Esophagus muscularis mucosa (tissue), 4 donors: ENCODE measurements at regions not wholly inside any gene's neighbourhood (a gene's known extent, or its start where the extent isn't known, plus 50 kb on each side); places are given as distances from the start of the nearest gene placed in this dataset.

Source experiments
- DNase-seq: peaks from one replicate; pipeline ENCODE4 v3.0.0-alpha.2; 2017; ENCODE audit errors: extremely low spot score
- H3K27ac ChIP-seq, 4 donors: fragments of 200-600 bp; sonication (generic); replicated peaks in 1 of 4; 1 replicate in 3 of 4; 2 replicates in 1 of 4; pipeline ENCODE4 v1.5.1; 2016 to 2019; ENCODE audit warnings: mild to moderate bottlenecking in 1 of 4
- H3K27me3 ChIP-seq, 4 donors: fragments of 200-600 bp; sonication (generic); one replicate each; pipeline versions ENCODE4 v1.5.1 to v1.6.0; 2016 to 2019
- H3K36me3 ChIP-seq, 4 donors: fragments of 200-600 bp; sonication (generic); one replicate each; pipeline ENCODE4 v1.5.1; 2016 to 2019
- H3K4me1 ChIP-seq, 4 donors: fragments of 200-600 bp; sonication (generic); one replicate each; pipeline ENCODE4 v1.5.1; 2016 to 2019
- H3K4me3 ChIP-seq, 4 donors: fragments of 200-600 bp; sonication (generic); 1 replicate in 2 of 4; 2 replicates in 2 of 4; pipeline ENCODE4 v1.5.1; 2016 to 2019; ENCODE audit warnings: mild to moderate bottlenecking in 4 of 4, moderate library complexity in 1 of 4
- H3K9me3 ChIP-seq, 4 donors: fragments of 200-600 bp; sonication (generic); 1 replicate in 3 of 4; 2 replicates in 1 of 4; pipeline ENCODE4 v1.5.1; 2016 to 2019
- EP300 ChIP-seq: sonication (generic); formaldehyde crosslinking; IDR thresholded peaks from one replicate; pipeline ENCODE4 v1.6.1; 2017; ENCODE audit warnings: antibody characterized with exemption
- POLR2A ChIP-seq: fragments of 450-650 bp; IDR thresholded peaks from one replicate; pipeline ENCODE4 v1.6.1; 2017; ENCODE audit warnings: antibody characterized with exemption, moderate library complexity, mild to moderate bottlenecking, low read depth
- POLR2AphosphoS5 ChIP-seq, 2 donors: sonication (generic); formaldehyde crosslinking; IDR thresholded peaks; one replicate each; pipeline ENCODE4 v1.6.1; 2017; ENCODE audit warnings: antibody characterized with exemption in 2 of 2
- WGBS: methylation state at CpG from one replicate; pipeline ENCODE4 v1.1.5; 2018; 5-methylcytosine and 5-hydroxymethylcytosine counted together
- intact Hi-C: fragments of 100-400 bp; cut with DNase I; formaldehyde crosslinking; loops from one replicate; pipeline ENCODE4 v1.15.1; 2023
- TF ChIP-seq, protein P1 (sequence below), 3 experiments: fragments of 200-600 bp in 2 of 3; fragments of 450-650 bp in 1 of 3; sonication (generic) in 2 of 3; IDR thresholded peaks; one replicate each; pipeline ENCODE4 v1.5.1; 2017 to 2019; ENCODE audit warnings: antibody characterized with exemption in 3 of 3, mild to moderate bottlenecking in 2 of 3, moderate library complexity in 1 of 3

DNA sequence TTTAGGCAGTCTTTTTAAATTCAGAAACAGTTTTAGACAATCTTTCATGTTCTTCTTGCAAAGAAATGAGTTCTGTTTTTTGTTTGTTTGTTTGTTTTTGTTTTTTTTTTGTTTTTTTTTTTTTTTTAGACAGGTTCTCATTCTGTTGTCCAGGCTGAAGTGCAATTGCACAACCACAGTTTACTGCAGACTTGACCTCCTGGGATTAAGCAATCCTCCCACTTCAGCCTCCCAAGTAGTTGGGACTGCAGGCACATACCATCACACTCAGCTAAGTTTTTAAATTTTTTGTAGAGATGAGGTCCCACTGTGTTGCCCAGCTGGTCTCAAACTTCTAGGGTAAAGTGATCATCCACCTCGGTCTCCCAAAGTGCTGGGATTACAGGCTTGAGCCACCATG is 96.2 kb downstream of the OTOR start:
- no peaks in the 10 kb centered on the region for H3K36me3 ChIP-seq
- WGBS = 93% methylated on average over 1 of the region's 1 CpG
- no peaks in the 10 kb centered on the region for H3K4me1 ChIP-seq
- DNase-seq = no peak
- TF ChIP-seq POLR2A (no peak), EP300 (no peak), POLR2AphosphoS5 (IDR thresholded peaks at IDR 0.05) (no peak)
- TF ChIP-seq, protein P1, sequence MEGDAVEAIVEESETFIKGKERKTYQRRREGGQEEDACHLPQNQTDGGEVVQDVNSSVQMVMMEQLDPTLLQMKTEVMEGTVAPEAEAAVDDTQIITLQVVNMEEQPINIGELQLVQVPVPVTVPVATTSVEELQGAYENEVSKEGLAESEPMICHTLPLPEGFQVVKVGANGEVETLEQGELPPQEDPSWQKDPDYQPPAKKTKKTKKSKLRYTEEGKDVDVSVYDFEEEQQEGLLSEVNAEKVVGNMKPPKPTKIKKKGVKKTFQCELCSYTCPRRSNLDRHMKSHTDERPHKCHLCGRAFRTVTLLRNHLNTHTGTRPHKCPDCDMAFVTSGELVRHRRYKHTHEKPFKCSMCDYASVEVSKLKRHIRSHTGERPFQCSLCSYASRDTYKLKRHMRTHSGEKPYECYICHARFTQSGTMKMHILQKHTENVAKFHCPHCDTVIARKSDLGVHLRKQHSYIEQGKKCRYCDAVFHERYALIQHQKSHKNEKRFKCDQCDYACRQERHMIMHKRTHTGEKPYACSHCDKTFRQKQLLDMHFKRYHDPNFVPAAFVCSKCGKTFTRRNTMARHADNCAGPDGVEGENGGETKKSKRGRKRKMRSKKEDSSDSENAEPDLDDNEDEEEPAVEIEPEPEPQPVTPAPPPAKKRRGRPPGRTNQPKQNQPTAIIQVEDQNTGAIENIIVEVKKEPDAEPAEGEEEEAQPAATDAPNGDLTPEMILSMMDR (IDR thresholded peaks at IDR 0.05) = no peak
- H3K4me3 ChIP-seq = no peak overlapping the region
- H3K9me3 ChIP-seq = no peaks in the 10 kb centered on the region
- intact Hi-C loops = no loop called here
- H3K27me3 ChIP-seq = no peaks in the 10 kb centered on the region
- no peak overlapping the region for H3K27ac ChIP-seq

DNA sequence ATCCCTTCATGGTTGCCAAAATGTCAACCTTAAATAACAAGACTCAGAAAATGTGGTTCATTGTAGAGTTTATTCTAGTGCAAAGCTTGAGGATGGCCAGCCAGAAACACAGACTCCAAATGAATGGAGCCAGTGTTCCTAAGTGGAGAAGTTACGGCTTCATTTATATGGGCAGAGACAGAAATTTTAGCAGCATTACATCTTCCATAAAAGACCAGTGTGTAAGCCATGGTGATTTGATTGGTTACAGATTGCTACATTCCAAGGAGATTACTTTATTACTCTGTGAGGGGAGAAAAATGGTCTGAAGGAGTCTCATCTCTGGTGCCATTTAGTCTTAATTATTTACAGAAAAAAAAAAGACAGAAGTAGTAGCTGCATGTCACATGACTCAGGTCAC is 97.8 kb downstream of the OTOR start:
- 50% methylated on average over 1 of the region's 1 CpG for WGBS
- H3K4me3 ChIP-seq = no peak overlapping the region
- H3K9me3 ChIP-seq = no peaks in the 10 kb centered on the region

DNA sequence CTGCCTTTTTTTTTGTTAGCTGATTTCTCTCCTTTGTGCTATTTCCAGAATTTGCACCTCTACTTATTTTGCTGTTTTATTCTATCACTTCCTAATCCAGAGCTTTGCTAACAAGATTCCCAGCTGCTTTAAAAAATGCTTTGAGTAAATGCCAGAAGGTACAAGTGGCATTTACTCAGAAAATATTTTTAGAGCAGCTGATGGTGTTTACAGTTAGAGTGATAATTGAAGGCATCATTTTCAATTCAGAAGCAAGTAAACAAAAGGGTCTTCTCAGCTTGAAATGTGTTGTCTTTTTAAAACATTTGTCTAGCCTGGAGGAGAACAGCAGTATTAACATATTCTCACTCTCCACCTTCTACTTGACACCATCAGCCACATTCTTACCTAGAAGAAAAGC is 99.9 kb downstream of the OTOR start:
- Histone ChIP-seq H3K4me3 (no peak overlapping the region), H3K9me3 (no peaks in the 10 kb centered on the region), H3K27me3 (no peaks in the 10 kb centered on the region), H3K4me1 (no peaks in the 10 kb centered on the region), H3K36me3 (no peaks in the 10 kb centered on the region), H3K27ac (no peak overlapping the region)
- no peak for DNase-seq
- TF ChIP-seq POLR2AphosphoS5 (IDR thresholded peaks at IDR 0.05) = no peak
- no peak for TF ChIP-seq POLR2A
- TF ChIP-seq EP300 = no peak
- TF ChIP-seq, protein P1 (IDR thresholded peaks at IDR 0.05) = no peak
- intact Hi-C loops = no loop called here

More for the DNA sequence above, 97.8 kb downstream of the OTOR start:
- TF ChIP-seq, protein P1 (IDR thresholded peaks at IDR 0.05) = no peak
- TF ChIP-seq EP300 (no peak), POLR2AphosphoS5 (IDR thresholded peaks at IDR 0.05) (no peak), POLR2A (no peak)
- Histone ChIP-seq H3K27me3 (no peaks in the 10 kb centered on the region), H3K27ac (peak overlapping the region in 1 of 4 donors; percentile 16), H3K36me3 (no peaks in the 10 kb centered on the region), H3K4me1 (no peaks in the 10 kb centered on the region)
- DNase-seq = no peak
- intact Hi-C loops = no loop called here

GRCh38 chr20:16848526-16848925 is 100.4 kb downstream of the OTOR start:
- H3K36me3 ChIP-seq = no peaks in the 10 kb centered on the region
- no peaks in the 10 kb centered on the region for H3K4me1 ChIP-seq
- intact Hi-C loops = no loop called here
- TF ChIP-seq EP300 (no peak), POLR2AphosphoS5 (IDR thresholded peaks at IDR 0.05) (no peak), POLR2A (no peak)
- TF ChIP-seq, protein P1 (IDR thresholded peaks at IDR 0.05) = no peak
- H3K27me3 ChIP-seq = no peaks in the 10 kb centered on the region
- 47% methylated on average over 1 of the region's 1 CpG for WGBS
- no peak for DNase-seq
- no peak overlapping the region for H3K4me3 ChIP-seq
- H3K27ac ChIP-seq = no peak overlapping the region
- H3K9me3 ChIP-seq = no peaks in the 10 kb centered on the region

GRCh38 chr20:16860914-16861313 is 112.8 kb downstream of the OTOR start:
- no peak for DNase-seq
- peaks cover 0 to 10% (median 2%) of the 10 kb centered on the region in 4 donors for H3K9me3 ChIP-seq
- 81% methylated on average over 1 of the region's 1 CpG for WGBS
- intact Hi-C loops = no loop called here
- no peaks in the 10 kb centered on the region for H3K36me3 ChIP-seq
- H3K27me3 ChIP-seq = no peaks in the 10 kb centered on the region
- no peak overlapping the region for H3K27ac ChIP-seq
- TF ChIP-seq POLR2A = no peak
- no peak for TF ChIP-seq POLR2AphosphoS5 (IDR thresholded peaks at IDR 0.05)
- H3K4me3 ChIP-seq = no peak overlapping the region
- H3K4me1 ChIP-seq = no peaks in the 10 kb centered on the region
